22Rv1 (cell line): ENCODE measurements at regions not wholly inside any gene's neighbourhood (a gene's known extent, or its start where the extent isn't known, plus 50 kb on each side); places are given as distances from the start of the nearest gene placed in this dataset.

Experiments used
- ZFX ChIP-seq: fragments of 450-650 bp; IDR thresholded peaks from 2 replicates; pipeline ENCODE4 v1.6.1; 2017; ENCODE audit warnings: antibody characterized with exemption, borderline replicate concordance
- TF ChIP-seq, protein P1 (sequence below): fragments of 450-650 bp; IDR thresholded peaks from 2 replicates; pipeline ENCODE4 v1.5.1; 2017; ENCODE audit warnings: mild to moderate bottlenecking

DNA sequence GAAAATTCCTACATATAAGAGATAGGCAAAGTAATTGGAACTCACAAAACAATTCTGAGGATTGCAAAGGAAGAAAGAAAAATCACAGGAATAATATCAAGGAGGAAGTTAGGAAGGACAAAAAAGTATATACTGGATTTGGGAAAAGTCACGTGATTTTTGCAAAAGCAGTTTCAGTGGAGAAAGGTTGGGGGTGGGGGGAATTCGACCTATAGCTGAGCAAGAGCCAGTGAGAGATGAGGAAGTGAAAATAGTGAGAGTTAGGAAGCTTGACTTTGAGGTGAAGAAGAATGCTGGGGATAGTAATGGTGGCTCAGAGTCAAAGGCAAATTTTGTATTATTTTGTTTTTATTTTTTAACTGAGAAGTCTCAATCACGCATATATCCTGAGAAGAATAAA lies 438.0 kb upstream of the PMFBP1 start:
- TF ChIP-seq, protein P1, sequence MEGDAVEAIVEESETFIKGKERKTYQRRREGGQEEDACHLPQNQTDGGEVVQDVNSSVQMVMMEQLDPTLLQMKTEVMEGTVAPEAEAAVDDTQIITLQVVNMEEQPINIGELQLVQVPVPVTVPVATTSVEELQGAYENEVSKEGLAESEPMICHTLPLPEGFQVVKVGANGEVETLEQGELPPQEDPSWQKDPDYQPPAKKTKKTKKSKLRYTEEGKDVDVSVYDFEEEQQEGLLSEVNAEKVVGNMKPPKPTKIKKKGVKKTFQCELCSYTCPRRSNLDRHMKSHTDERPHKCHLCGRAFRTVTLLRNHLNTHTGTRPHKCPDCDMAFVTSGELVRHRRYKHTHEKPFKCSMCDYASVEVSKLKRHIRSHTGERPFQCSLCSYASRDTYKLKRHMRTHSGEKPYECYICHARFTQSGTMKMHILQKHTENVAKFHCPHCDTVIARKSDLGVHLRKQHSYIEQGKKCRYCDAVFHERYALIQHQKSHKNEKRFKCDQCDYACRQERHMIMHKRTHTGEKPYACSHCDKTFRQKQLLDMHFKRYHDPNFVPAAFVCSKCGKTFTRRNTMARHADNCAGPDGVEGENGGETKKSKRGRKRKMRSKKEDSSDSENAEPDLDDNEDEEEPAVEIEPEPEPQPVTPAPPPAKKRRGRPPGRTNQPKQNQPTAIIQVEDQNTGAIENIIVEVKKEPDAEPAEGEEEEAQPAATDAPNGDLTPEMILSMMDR = no peak
- no peak for TF ChIP-seq ZFX
